ENCODE measurements at regions not wholly inside any gene's neighbourhood (a gene's known extent, or its start where the extent isn't known, plus 50 kb on each side); places are given as distances from the start of the nearest gene placed in this dataset.

GRCh38 chr7:7014827-7015595 lies 167.3 kb upstream of the C1GALT1 start:
- TF ChIP-seq CTCF (IDR thresholded peaks at IDR 0.05): no peak
- TF ChIP-seq POLR2A (IDR thresholded peaks at IDR 0.05): no peak
- TF ChIP-seq EP300 (IDR thresholded peaks at IDR 0.05): no peak
